ENCODE measurements at regions not wholly inside any gene's neighbourhood (a gene's known extent, or its start where the extent isn't known, plus 50 kb on each side); places are given as distances from the start of the nearest gene placed in this dataset.

DNA sequence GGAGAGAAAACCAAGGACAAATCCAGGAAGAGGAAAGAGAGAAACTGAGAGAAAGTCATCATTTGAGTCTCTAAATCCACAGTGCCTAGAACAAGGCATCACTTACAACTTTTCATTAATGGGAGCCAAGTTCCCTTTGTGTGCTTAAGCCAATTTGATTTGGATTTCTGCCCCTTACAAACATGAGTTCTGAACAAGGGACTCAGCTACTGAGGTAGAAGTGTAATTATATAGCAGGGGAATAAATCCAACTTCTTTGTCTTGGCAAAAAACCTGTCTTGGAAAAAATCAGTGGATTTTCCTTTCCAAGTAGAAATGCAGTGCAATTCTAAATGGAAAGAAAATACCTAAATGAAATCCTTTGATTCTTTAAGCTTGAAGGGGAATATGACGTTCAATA, 307.2 kb upstream of the CNTN3 start:
- H2AFZ ChIP-seq (ENCODE audit: control insufficient read depth, low read length): no peak overlapping the region
- TF ChIP-seq, protein P1, sequence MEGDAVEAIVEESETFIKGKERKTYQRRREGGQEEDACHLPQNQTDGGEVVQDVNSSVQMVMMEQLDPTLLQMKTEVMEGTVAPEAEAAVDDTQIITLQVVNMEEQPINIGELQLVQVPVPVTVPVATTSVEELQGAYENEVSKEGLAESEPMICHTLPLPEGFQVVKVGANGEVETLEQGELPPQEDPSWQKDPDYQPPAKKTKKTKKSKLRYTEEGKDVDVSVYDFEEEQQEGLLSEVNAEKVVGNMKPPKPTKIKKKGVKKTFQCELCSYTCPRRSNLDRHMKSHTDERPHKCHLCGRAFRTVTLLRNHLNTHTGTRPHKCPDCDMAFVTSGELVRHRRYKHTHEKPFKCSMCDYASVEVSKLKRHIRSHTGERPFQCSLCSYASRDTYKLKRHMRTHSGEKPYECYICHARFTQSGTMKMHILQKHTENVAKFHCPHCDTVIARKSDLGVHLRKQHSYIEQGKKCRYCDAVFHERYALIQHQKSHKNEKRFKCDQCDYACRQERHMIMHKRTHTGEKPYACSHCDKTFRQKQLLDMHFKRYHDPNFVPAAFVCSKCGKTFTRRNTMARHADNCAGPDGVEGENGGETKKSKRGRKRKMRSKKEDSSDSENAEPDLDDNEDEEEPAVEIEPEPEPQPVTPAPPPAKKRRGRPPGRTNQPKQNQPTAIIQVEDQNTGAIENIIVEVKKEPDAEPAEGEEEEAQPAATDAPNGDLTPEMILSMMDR (optimal IDR thresholded peaks at IDR 0.05 in 1 of 3, IDR thresholded peaks at IDR 0.05 in 1 of 3, conservative IDR thresholded peaks at IDR 0.05 in 1 of 3; ENCODE audit: extremely low read depth in 1 of 3, insufficient read depth in 2 of 3, low read length in 3 of 3): no peak
- no peak for TF ChIP-seq EZH2 (IDR thresholded peaks at IDR 0.05; ENCODE audit: low read length)
- dilution Hi-C loops (cut with MboI; ENCODE audit: extremely low pct_ligation_motif_present, low sequenced_read_pairs): no loop called here
- H4K20me1 ChIP-seq (ENCODE audit: control insufficient read depth, extremely low read depth, insufficient read depth, low read length): no peaks in the 10 kb centered on the region
- H3K9me1 ChIP-seq (ENCODE audit: control insufficient read depth, extremely low read depth, insufficient read depth, low read length): no peaks in the 10 kb centered on the region
- no peak overlapping the region for H3K9ac ChIP-seq (ENCODE audit: control insufficient read depth, extremely low read depth, insufficient read depth, low read length)
- H3K79me2 ChIP-seq (ENCODE audit: control insufficient read depth, insufficient read depth, low read length): no peaks in the 10 kb centered on the region
- no peaks in the 10 kb centered on the region for H3K4me1 ChIP-seq (ENCODE audit: control insufficient read depth, extremely low read depth, insufficient read depth, low read length)
- no peak overlapping the region for H3K4me2 ChIP-seq (ENCODE audit: control insufficient read depth, extremely low read depth, insufficient read depth, low read depth, low read length)
- DNase-seq (ENCODE audit: low read depth, low spot score): no peak
- no peaks in the 10 kb centered on the region for H3K27me3 ChIP-seq (ENCODE audit: control insufficient read depth, extremely low read depth, insufficient read depth, low read length)
- FAIRE-seq: no peak
- H3K4me3 ChIP-seq (ENCODE audit: control insufficient read depth in 2 of 3, extremely low read depth in 1 of 3, insufficient read depth in 2 of 3, low read depth in 1 of 3, low read length in 3 of 3): no peak overlapping the region
- H3K27ac ChIP-seq (ENCODE audit: control insufficient read depth, insufficient read depth, low read length): no peak overlapping the region
- H3K36me3 ChIP-seq (ENCODE audit: control insufficient read depth in 2 of 2, extremely low read depth in 1 of 2, insufficient read depth in 2 of 2, low read length in 2 of 2): no peaks in the 10 kb centered on the region
- H3K9me3 ChIP-seq (ENCODE audit: control insufficient read depth, low read depth, low read length): no peaks in the 10 kb centered on the region

DNA sequence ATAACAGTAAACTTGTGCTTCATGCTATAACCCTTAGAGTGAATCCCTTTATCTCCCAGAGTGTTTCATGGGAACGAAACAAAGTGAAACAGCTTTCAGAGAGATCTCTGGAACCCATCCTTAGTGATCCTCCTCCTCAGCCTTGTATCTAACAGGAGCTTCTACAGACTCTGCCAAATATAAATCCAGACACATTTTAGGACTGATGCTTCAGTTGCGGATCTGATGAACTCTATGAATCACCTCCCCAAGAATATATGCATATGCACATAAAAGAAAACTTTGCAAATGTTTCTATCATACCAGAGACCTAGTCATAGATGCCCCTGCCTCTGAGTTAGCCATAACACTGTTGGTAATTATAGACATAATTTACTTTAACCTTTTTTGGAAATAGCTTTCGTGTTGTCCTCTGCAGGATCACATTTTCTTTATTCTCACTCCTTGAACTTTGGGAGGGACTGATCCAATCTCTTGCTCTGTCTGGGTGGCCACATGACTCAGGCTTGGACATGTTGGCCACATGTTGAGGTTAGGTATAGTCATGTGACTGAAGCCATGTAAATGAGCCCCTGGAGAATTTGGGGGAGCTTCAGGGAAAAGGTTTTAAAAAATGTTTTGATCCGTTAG, 306.4 kb upstream of the CNTN3 start:
- no peak overlapping the region for H3K27ac ChIP-seq (ENCODE audit: control insufficient read depth, insufficient read depth, low read length)
- no peaks in the 10 kb centered on the region for H3K4me1 ChIP-seq (ENCODE audit: control insufficient read depth, extremely low read depth, insufficient read depth, low read length)
- no peaks in the 10 kb centered on the region for H3K9me1 ChIP-seq (ENCODE audit: control insufficient read depth, extremely low read depth, insufficient read depth, low read length)
- H3K4me2 ChIP-seq (ENCODE audit: control insufficient read depth, extremely low read depth, insufficient read depth, low read depth, low read length): no peak overlapping the region
- dilution Hi-C loops (cut with MboI; ENCODE audit: extremely low pct_ligation_motif_present, low sequenced_read_pairs): no loop called here
- FAIRE-seq (no peak), DNase-seq (ENCODE audit: low read depth, low spot score) (no peak)
- H3K79me2 ChIP-seq (ENCODE audit: control insufficient read depth, insufficient read depth, low read length): no peaks in the 10 kb centered on the region
- no peaks in the 10 kb centered on the region for H3K36me3 ChIP-seq (ENCODE audit: control insufficient read depth in 2 of 2, extremely low read depth in 1 of 2, insufficient read depth in 2 of 2, low read length in 2 of 2)
- TF ChIP-seq EZH2 (IDR thresholded peaks at IDR 0.05; ENCODE audit: low read length): no peak
- TF ChIP-seq, protein P1 (optimal IDR thresholded peaks at IDR 0.05 in 1 of 3, IDR thresholded peaks at IDR 0.05 in 1 of 3, conservative IDR thresholded peaks at IDR 0.05 in 1 of 3; ENCODE audit: extremely low read depth in 1 of 3, insufficient read depth in 2 of 3, low read length in 3 of 3): no peak
- no peak overlapping the region for H2AFZ ChIP-seq (ENCODE audit: control insufficient read depth, low read length)
- H3K4me3 ChIP-seq (ENCODE audit: control insufficient read depth in 2 of 3, extremely low read depth in 1 of 3, insufficient read depth in 2 of 3, low read depth in 1 of 3, low read length in 3 of 3): no peak overlapping the region
- H3K9me3 ChIP-seq (ENCODE audit: control insufficient read depth, low read depth, low read length): no peaks in the 10 kb centered on the region
- H3K27me3 ChIP-seq (ENCODE audit: control insufficient read depth, extremely low read depth, insufficient read depth, low read length): no peaks in the 10 kb centered on the region
- H4K20me1 ChIP-seq (ENCODE audit: control insufficient read depth, extremely low read depth, insufficient read depth, low read length): no peaks in the 10 kb centered on the region
- no peak overlapping the region for H3K9ac ChIP-seq (ENCODE audit: control insufficient read depth, extremely low read depth, insufficient read depth, low read length)
